ENCODE measurements at regions not wholly inside any gene's neighbourhood (a gene's known extent, or its start where the extent isn't known, plus 50 kb on each side); places are given as distances from the start of the nearest gene placed in this dataset.

DNA sequence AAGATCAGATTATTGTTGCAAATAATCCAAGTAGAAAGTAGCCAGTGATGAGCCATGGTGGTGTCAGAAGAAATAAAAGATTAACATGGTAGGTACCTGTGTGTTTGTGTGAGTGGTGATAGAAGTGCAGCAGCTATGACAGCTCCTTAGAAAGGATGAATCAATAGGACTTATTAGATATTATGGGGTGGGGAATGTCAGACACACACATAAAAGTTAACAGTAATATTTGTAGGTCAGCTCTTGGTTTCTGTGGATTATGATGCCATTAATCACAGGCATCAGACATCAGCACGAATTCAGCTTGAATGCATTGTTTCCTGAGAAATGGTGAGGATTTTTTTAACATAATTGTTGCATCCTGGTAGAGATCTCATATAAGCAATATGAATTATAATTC, 695.7 kb downstream of the CENPC start:
- no peak overlapping the region for H2AFZ ChIP-seq (ENCODE audit: low read depth, low read length, severe bottlenecking)
- no peak for TF ChIP-seq EZH2phosphoT487 (conservative IDR thresholded peaks at IDR 0.05; ENCODE audit: low read length)
- TF ChIP-seq, protein P1, sequence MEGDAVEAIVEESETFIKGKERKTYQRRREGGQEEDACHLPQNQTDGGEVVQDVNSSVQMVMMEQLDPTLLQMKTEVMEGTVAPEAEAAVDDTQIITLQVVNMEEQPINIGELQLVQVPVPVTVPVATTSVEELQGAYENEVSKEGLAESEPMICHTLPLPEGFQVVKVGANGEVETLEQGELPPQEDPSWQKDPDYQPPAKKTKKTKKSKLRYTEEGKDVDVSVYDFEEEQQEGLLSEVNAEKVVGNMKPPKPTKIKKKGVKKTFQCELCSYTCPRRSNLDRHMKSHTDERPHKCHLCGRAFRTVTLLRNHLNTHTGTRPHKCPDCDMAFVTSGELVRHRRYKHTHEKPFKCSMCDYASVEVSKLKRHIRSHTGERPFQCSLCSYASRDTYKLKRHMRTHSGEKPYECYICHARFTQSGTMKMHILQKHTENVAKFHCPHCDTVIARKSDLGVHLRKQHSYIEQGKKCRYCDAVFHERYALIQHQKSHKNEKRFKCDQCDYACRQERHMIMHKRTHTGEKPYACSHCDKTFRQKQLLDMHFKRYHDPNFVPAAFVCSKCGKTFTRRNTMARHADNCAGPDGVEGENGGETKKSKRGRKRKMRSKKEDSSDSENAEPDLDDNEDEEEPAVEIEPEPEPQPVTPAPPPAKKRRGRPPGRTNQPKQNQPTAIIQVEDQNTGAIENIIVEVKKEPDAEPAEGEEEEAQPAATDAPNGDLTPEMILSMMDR (IDR thresholded peaks at IDR 0.05; ENCODE audit: insufficient read depth, low read length, poor library complexity, severe bottlenecking): no peak

DNA sequence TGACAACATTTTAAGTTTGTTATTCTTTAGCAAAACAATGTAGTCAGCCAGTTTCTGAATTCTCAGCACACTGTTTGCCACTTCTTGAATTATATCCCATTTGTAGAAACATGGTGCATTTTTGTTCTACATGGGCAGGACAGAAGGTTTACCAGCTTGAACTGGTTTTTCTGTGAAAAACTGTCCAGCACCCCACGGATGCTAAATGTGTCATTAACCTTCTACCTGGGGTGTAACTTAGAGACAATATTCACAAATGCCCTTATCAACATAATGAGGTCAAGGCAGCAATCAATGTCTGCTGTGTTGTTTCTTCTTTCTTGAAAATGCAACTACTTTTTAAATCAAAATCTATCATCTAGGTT, 702.6 kb downstream of the CENPC start:
- Histone ChIP-seq H2AFZ (ENCODE audit: low read depth, low read length, severe bottlenecking) (no peak overlapping the region), H3K9ac (ENCODE audit: low read length) (no peak overlapping the region), H3K9me2 (replicated peaks; ENCODE audit: insufficient read depth, low read length) (no peaks in the 10 kb centered on the region), H3K36me3 (ENCODE audit: low read length) (no peaks in the 10 kb centered on the region), H4K20me1 (ENCODE audit: low read depth, low read length) (no peaks in the 10 kb centered on the region), H3K9me3 (ENCODE audit: insufficient read depth, low read length) (no peaks in the 10 kb centered on the region), H3K4me3 (ENCODE audit: insufficient read depth, low read length, poor library complexity, severe bottlenecking) (no peak overlapping the region), H3K4me2 (ENCODE audit: low read depth, low read length, poor library complexity, severe bottlenecking) (no peak overlapping the region), H3K27me3 (ENCODE audit: low read length) (no peaks in the 10 kb centered on the region), H3K79me2 (ENCODE audit: insufficient read depth, low read length) (no peaks in the 10 kb centered on the region), H3K27ac (ENCODE audit: low read depth, low read length) (no peak overlapping the region), H3F3A (ENCODE audit: insufficient read depth) (no peaks in the 10 kb centered on the region)
- TF ChIP-seq EZH2phosphoT487 (conservative IDR thresholded peaks at IDR 0.05; ENCODE audit: low read length): no peak
- TF ChIP-seq, protein P1 (IDR thresholded peaks at IDR 0.05; ENCODE audit: insufficient read depth, low read length, poor library complexity, severe bottlenecking): no peak

More for the DNA sequence above, 695.7 kb downstream of the CENPC start:
- Histone ChIP-seq H3K36me3 (ENCODE audit: low read length) (no peaks in the 10 kb centered on the region), H4K20me1 (ENCODE audit: low read depth, low read length) (no peaks in the 10 kb centered on the region), H3K9me3 (ENCODE audit: insufficient read depth, low read length) (no peaks in the 10 kb centered on the region), H3K27me3 (ENCODE audit: low read length) (no peaks in the 10 kb centered on the region), H3K9ac (ENCODE audit: low read length) (no peak overlapping the region), H3K27ac (ENCODE audit: low read depth, low read length) (no peak overlapping the region), H3K9me2 (replicated peaks; ENCODE audit: insufficient read depth, low read length) (no peaks in the 10 kb centered on the region), H3K79me2 (ENCODE audit: insufficient read depth, low read length) (no peaks in the 10 kb centered on the region), H3K4me2 (ENCODE audit: low read depth, low read length, poor library complexity, severe bottlenecking) (no peak overlapping the region), H3F3A (ENCODE audit: insufficient read depth) (no peaks in the 10 kb centered on the region), H3K4me3 (ENCODE audit: insufficient read depth, low read length, poor library complexity, severe bottlenecking) (no peak overlapping the region)

DNA sequence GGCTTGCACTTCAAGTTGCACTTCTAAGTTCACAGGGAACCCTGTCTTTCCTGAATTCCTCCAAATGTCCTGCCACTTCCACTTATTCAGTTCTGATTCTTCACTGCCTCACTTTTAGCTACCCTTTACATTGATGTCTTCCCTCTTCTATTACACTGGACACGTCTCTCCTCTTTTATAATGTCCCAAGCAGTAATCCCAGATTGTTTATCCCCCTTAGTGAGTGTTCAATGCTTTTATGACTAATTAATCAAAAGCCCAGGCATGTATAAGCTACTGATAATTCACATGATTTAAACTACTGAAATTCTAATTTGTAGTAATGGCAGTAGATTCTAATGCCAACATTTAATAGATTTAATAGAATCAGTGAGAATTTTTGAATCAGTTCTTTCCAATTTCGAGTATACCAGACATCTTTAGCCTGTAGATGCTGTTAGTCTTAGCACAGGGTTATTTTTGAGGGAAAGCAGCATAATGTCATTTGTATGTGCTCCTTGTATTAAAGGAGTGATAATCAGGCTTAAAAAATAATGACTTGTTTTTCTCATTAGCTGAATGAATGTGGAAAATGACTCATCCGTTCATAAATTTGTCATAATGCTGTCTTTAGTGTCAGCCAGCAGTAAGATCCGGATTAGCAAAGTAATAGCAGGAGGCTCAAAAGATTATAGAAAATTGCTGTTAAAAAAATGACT, 703.1 kb downstream of the CENPC start:
- Histone ChIP-seq H3K4me3 (ENCODE audit: insufficient read depth, low read length, poor library complexity, severe bottlenecking) (no peak overlapping the region), H3K36me3 (ENCODE audit: low read length) (no peaks in the 10 kb centered on the region), H3K9me3 (ENCODE audit: insufficient read depth, low read length) (no peaks in the 10 kb centered on the region), H3K4me2 (ENCODE audit: low read depth, low read length, poor library complexity, severe bottlenecking) (no peak overlapping the region), H3K9ac (ENCODE audit: low read length) (no peak overlapping the region), H3K27me3 (ENCODE audit: low read length) (no peaks in the 10 kb centered on the region), H3F3A (ENCODE audit: insufficient read depth) (no peaks in the 10 kb centered on the region), H4K20me1 (ENCODE audit: low read depth, low read length) (no peaks in the 10 kb centered on the region), H3K79me2 (ENCODE audit: insufficient read depth, low read length) (no peaks in the 10 kb centered on the region), H3K9me2 (replicated peaks; ENCODE audit: insufficient read depth, low read length) (no peaks in the 10 kb centered on the region), H2AFZ (ENCODE audit: low read depth, low read length, severe bottlenecking) (no peak overlapping the region), H3K27ac (ENCODE audit: low read depth, low read length) (no peak overlapping the region)
- TF ChIP-seq EZH2phosphoT487 (conservative IDR thresholded peaks at IDR 0.05; ENCODE audit: low read length): no peak
- TF ChIP-seq, protein P1 (IDR thresholded peaks at IDR 0.05; ENCODE audit: insufficient read depth, low read length, poor library complexity, severe bottlenecking): no peak

Data from SU-DHL-6 (cell line).